ENCODE measurements at regions not wholly inside any gene's neighbourhood (a gene's known extent, or its start where the extent isn't known, plus 50 kb on each side); places are given as distances from the start of the nearest gene placed in this dataset.

DNA sequence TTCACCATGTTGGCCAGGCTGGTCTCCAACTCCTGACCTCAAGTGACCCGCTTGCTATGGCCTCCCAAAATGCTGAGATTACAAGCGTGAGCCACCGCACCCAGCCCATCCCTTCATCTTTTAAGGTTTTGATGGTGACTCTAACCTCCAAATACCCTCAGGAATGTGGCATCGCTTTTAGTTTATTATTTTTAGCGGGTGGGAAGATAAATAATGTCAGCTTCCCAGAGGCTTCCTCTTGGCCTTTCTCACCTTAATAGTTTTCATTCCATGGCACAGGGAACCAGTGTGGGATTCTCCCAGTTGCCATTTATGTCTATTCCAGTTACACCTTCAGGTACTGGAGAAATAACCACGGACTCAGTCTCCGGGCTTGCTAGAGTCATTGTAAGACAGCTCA, 92.1 kb upstream of the LRRN2 start:
- TF ChIP-seq CTCF (IDR thresholded peaks at IDR 0.05) (no peak), POLR2A (IDR thresholded peaks at IDR 0.05) (no peak)

Measured in uterus (tissue), 2 donors.